DOHH2 (cell line): ENCODE measurements at regions not wholly inside any gene's neighbourhood (a gene's known extent, or its start where the extent isn't known, plus 50 kb on each side); places are given as distances from the start of the nearest gene placed in this dataset.

ENCODE experiments used
- EZH2phosphoT487 ChIP-seq: fragments of 200-600 bp; sonication (generic); IDR thresholded peaks from 2 replicates; pipeline ENCODE4 v1.6.1; 2017; ENCODE audit warnings: borderline replicate concordance, mild to moderate bottlenecking, antibody characterized with exemption, low read length, moderate library complexity, mixed read lengths
- TF ChIP-seq, protein P1 (sequence below): fragments of 200-600 bp; sonication (generic); IDR thresholded peaks from one replicate; pipeline ENCODE4 v1.5.1; 2014; ENCODE audit warnings: antibody characterized with exemption, mild to moderate bottlenecking, low read depth, low read length; ENCODE audit not compliant: poor library complexity, severe bottlenecking

DNA sequence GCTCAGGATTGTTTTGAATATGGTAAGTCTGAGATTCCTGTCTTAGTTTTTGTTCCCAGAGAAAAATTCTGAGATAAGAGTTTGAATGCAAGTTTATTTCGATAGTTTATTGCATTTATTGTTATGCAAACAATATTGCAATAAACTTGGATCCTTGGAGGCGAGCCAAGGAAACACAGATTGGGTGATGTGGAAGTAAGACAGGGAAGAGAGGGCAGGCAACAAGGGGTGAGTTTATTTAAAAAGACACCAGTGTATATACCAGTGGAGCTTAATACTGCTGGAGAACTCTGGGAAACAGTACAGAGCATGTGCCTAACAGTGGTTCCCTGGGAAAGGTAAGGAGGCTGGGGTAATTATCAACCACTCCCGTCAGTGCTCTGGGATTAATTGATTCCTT is 87.5 kb upstream of the NEDD4L start:
- TF ChIP-seq, protein P1, sequence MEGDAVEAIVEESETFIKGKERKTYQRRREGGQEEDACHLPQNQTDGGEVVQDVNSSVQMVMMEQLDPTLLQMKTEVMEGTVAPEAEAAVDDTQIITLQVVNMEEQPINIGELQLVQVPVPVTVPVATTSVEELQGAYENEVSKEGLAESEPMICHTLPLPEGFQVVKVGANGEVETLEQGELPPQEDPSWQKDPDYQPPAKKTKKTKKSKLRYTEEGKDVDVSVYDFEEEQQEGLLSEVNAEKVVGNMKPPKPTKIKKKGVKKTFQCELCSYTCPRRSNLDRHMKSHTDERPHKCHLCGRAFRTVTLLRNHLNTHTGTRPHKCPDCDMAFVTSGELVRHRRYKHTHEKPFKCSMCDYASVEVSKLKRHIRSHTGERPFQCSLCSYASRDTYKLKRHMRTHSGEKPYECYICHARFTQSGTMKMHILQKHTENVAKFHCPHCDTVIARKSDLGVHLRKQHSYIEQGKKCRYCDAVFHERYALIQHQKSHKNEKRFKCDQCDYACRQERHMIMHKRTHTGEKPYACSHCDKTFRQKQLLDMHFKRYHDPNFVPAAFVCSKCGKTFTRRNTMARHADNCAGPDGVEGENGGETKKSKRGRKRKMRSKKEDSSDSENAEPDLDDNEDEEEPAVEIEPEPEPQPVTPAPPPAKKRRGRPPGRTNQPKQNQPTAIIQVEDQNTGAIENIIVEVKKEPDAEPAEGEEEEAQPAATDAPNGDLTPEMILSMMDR = no peak
- no peak for TF ChIP-seq EZH2phosphoT487
